22Rv1 (cell line): ENCODE measurements at regions not wholly inside any gene's neighbourhood (a gene's known extent, or its start where the extent isn't known, plus 50 kb on each side); places are given as distances from the start of the nearest gene placed in this dataset.

Experiments
- H3K27ac ChIP-seq: fragments of 450-650 bp; 2 replicates; pipeline ENCODE4 v1.5.1; 2017
- CTCF ChIP-seq: fragments of 450-650 bp; IDR thresholded peaks from 2 replicates; pipeline ENCODE4 v1.5.1; 2017; ENCODE audit warnings: mild to moderate bottlenecking
- ZFX ChIP-seq: fragments of 450-650 bp; IDR thresholded peaks from 2 replicates; pipeline ENCODE4 v1.6.1; 2017; ENCODE audit warnings: antibody characterized with exemption, borderline replicate concordance

GRCh38 chr2:16717477-16717876 is 51.8 kb upstream of the CYRIA start:
- H3K27ac ChIP-seq: no peak overlapping the region
- TF ChIP-seq CTCF (no peak), ZFX (no peak)

- H3K27ac ChIP-seq: no peak overlapping the region
- TF ChIP-seq CTCF (no peak), ZFX (no peak)
Measured at GRCh38 chr2:16716944-16717343, 51.3 kb upstream of the CYRIA start.

GRCh38 chr2:16716024-16716423 is 50.4 kb upstream of the CYRIA start:
- no peak overlapping the region for H3K27ac ChIP-seq
- TF ChIP-seq CTCF: no peak
